GM23338 (cell line): ENCODE measurements at regions not wholly inside any gene's neighbourhood (a gene's known extent, or its start where the extent isn't known, plus 50 kb on each side); places are given as distances from the start of the nearest gene placed in this dataset.

Source experiments
- CREB1 ChIP-seq: fragments of 250-450 bp; sonication (Bioruptor Pico); IDR thresholded peaks from 2 replicates; pipeline ENCODE4 v1.5.0; 2020; ENCODE audit warnings: low read depth, mild to moderate bottlenecking, moderate library complexity
- CTCF ChIP-seq, 2 experiments: fragments of 200-600 bp in 1 of 2; sonication (generic) in 1 of 2; conservative IDR thresholded peaks; 2 replicates each; pipeline versions ENCODE4 v1.5.1 to v1.6.1; 2016 to 2017; ENCODE audit warnings: antibody characterized with exemption in 2 of 2, low read depth in 2 of 2, mild to moderate bottlenecking in 2 of 2, moderate library complexity in 1 of 2
- ETS1 ChIP-seq: IDR thresholded peaks from 2 replicates; pipeline ENCODE4 v1.6.1; 2016; ENCODE audit warnings: antibody characterized with exemption
- EZH2 ChIP-seq: fragments of 200-600 bp; sonication (generic); IDR thresholded peaks from one replicate; pipeline ENCODE4 v1.8.0; 2017; ENCODE audit warnings: antibody characterized with exemption, mild to moderate bottlenecking, low read depth; ENCODE audit not compliant: unreplicated experiment
- EZH2phosphoT487 ChIP-seq: fragments of 200-600 bp; sonication (generic); IDR thresholded peaks from one replicate; pipeline ENCODE4 v1.8.1; 2018; ENCODE audit warnings: antibody characterized with exemption; ENCODE audit not compliant: unreplicated experiment
- POLR2AphosphoS5 ChIP-seq: IDR thresholded peaks from 2 replicates; pipeline ENCODE4 v1.6.1; 2016; ENCODE audit warnings: antibody characterized with exemption, low read depth
- REST ChIP-seq: IDR thresholded peaks from one replicate; pipeline ENCODE4 v1.6.1; 2018; ENCODE audit warnings: antibody characterized with exemption; ENCODE audit not compliant: unreplicated experiment

- TF ChIP-seq CTCF (conservative IDR thresholded peaks at IDR 0.05; ENCODE audit: low read depth in 2 of 2) (no peak), EZH2 (no peak), EZH2phosphoT487 (no peak), REST (no peak), POLR2AphosphoS5 (no peak), CREB1 (CRISPR knock-in tag) (no peak), ETS1 (no peak)
Observed at GRCh38 chr2:33929467-33929866, 330.4 kb upstream of the FAM98A start.
